Sigmoid colon (tissue), 6 donors: ENCODE measurements at regions not wholly inside any gene's neighbourhood (a gene's known extent, or its start where the extent isn't known, plus 50 kb on each side); places are given as distances from the start of the nearest gene placed in this dataset.

ENCODE experiments used
- DNase-seq: peaks from one replicate; pipeline ENCODE4 v3.0.0-alpha.2; 2019
- H3K27ac ChIP-seq, 4 donors: fragments of 200-600 bp; sonication (generic); one replicate each; pipeline ENCODE4 v1.5.1; 2016 to 2019; ENCODE audit warnings: mild to moderate bottlenecking in 1 of 4
- H3K27me3 ChIP-seq, 3 donors: fragments of 200-600 bp; sonication (generic); one replicate each; pipeline ENCODE4 v1.5.1; 2019; ENCODE audit warnings: mild to moderate bottlenecking in 1 of 3
- H3K36me3 ChIP-seq, 4 donors: fragments of 200-600 bp; sonication (generic); one replicate each; pipeline ENCODE4 v1.5.1; 2016 to 2019
- H3K4me1 ChIP-seq, 4 donors: fragments of 200-600 bp; sonication (generic); one replicate each; pipeline ENCODE4 v1.5.1; 2017 to 2019
- H3K4me3 ChIP-seq, 4 donors: fragments of 200-600 bp; sonication (generic); one replicate each; pipeline ENCODE4 v1.5.1; 2017 to 2019; ENCODE audit warnings: mild to moderate bottlenecking in 2 of 4, moderate library complexity in 1 of 4
- H3K9me3 ChIP-seq, 4 donors: fragments of 200-600 bp in 3 of 4; sonication (generic) in 3 of 4; one replicate each; pipeline versions ENCODE4 v1.5.1 to v1.6.1; 2013 to 2019
- CTCF ChIP-seq, 4 experiments: fragments of 450-650 bp in 3 of 4; fragments of 200-600 bp in 1 of 4; IDR thresholded peaks; one replicate each; pipeline ENCODE4 v1.5.1; 2016 to 2019; ENCODE audit warnings: antibody characterized with exemption in 4 of 4, mild to moderate bottlenecking in 3 of 4, moderate library complexity in 2 of 4
- EP300 ChIP-seq, 4 donors: sonication (generic); formaldehyde crosslinking; IDR thresholded peaks; one replicate each; pipeline ENCODE4 v1.6.1; 2017; ENCODE audit warnings: antibody characterized with exemption in 4 of 4
- POLR2A ChIP-seq, 2 donors: fragments of 450-650 bp; IDR thresholded peaks; one replicate each; pipeline ENCODE4 v1.6.1; 2016; ENCODE audit warnings: antibody characterized with exemption in 2 of 2, mild to moderate bottlenecking in 2 of 2, moderate library complexity in 2 of 2
- POLR2AphosphoS5 ChIP-seq, 4 donors: sonication (generic); formaldehyde crosslinking; IDR thresholded peaks; one replicate each; pipeline ENCODE4 v1.6.1; 2017; ENCODE audit warnings: antibody characterized with exemption in 4 of 4
- WGBS, 2 donors: extraction: QIAGEN DNeasy Blood & Tissue Kit; methylation state at CpG; one replicate each; pipeline ENCODE4 v1.1.7; 2013; 5-methylcytosine and 5-hydroxymethylcytosine counted together
- intact Hi-C: fragments of 100-400 bp; cut with DNase I; formaldehyde crosslinking; loops from one replicate; pipeline ENCODE4 v1.15.1; 2023
- donor health status: healthy with polysubstance abuse.
- donor health status: healthy.

- Histone ChIP-seq H3K27ac (peak overlapping the region in 1 of 4 donors; percentile 80), H3K9me3 (no peaks in the 10 kb centered on the region)
- 74 to 83% methylated on average over 22 of the region's 22 CpGs for WGBS, 2 donors
These were observed 90.9 kb upstream of the RUNX3 start for GRCh38 chr1:25020851-25021590.

GRCh38 chr1:25020173-25020845, 90.2 kb upstream of the RUNX3 start:
- Histone ChIP-seq H3K9me3 (no peaks in the 10 kb centered on the region), H3K27ac (no peak overlapping the region), H3K27me3 (no peaks in the 10 kb centered on the region), H3K36me3 (no peaks in the 10 kb centered on the region), H3K4me1 (peaks cover 0 to 21% (median 14%) of the 10 kb centered on the region in 4 donors), H3K4me3 (no peak overlapping the region)
- no peak for TF ChIP-seq CTCF (IDR thresholded peaks at IDR 0.05)
- no peak for TF ChIP-seq POLR2A (IDR thresholded peaks at IDR 0.05)
- no peak for TF ChIP-seq POLR2AphosphoS5 (IDR thresholded peaks at IDR 0.05)
- no peak for TF ChIP-seq EP300 (IDR thresholded peaks at IDR 0.05)
- intact Hi-C loops: loop anchor here (5.0 kb wide), 1 partner anchor 88 kb away; the partner anchor contains the start of gene RUNX3
- 69 to 78% methylated on average over 15 of the region's 15 CpGs for WGBS, 2 donors
- no peak for DNase-seq

More at GRCh38 chr1:25020851-25021590, 90.9 kb upstream of the RUNX3 start:
- Histone ChIP-seq H3K4me1 (peaks cover 0 to 21% (median 14%) of the 10 kb centered on the region in 4 donors), H3K4me3 (no peak overlapping the region), H3K27me3 (no peaks in the 10 kb centered on the region), H3K36me3 (no peaks in the 10 kb centered on the region)
- TF ChIP-seq EP300 (IDR thresholded peaks at IDR 0.05) (no peak), CTCF (IDR thresholded peaks at IDR 0.05) (no peak), POLR2AphosphoS5 (IDR thresholded peaks at IDR 0.05) (no peak), POLR2A (IDR thresholded peaks at IDR 0.05) (no peak)
- no peak for DNase-seq
- intact Hi-C loops: loop anchor here (5.0 kb wide), 1 partner anchor 89 kb away; the partner anchor contains the start of gene RUNX3

DNA sequence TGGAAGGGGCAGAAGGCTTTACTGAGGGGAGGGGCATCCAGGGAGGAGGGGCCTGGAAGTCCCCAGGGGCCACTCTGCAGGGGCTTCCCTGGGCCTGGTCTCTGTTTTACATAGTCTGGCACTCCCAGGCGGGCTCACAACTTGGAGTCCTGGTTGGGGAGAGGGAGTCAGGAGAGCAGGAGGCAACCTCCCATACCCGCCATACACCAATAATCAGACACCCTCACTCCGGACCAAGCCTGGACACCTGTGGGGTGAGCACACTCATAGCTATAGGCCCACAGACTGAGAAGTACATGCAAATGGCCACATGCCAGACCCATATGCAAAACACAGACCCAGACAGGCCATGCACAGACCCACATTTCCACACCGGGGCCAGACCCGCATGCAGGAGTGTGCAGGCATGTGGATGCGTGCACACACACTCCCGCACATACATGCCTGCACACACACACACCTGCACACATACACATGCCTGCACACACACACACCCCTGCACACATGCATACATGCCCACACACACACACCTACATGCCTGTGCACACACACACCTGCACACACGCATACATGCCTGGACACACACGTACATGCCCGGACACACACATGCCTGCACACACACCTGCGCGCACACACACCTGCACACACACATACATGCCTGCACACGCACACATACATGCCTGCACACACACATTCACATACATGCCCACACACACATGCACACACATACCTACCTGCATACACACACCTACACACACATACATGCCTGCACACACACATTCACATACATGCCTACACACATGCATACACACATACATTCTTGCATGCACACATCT, 89.5 kb upstream of the RUNX3 start:
- intact Hi-C loops: loop anchor here (5.0 kb wide), 1 partner anchor 87 kb away; the partner anchor contains the start of gene RUNX3
- peaks cover 0 to 21% (median 14%) of the 10 kb centered on the region in 4 donors for H3K4me1 ChIP-seq
- WGBS, 2 donors: 83 to 91% methylated on average over 13 of the region's 13 CpGs

More for the DNA sequence above, 89.5 kb upstream of the RUNX3 start:
- H3K27me3 ChIP-seq: no peaks in the 10 kb centered on the region
- H3K27ac ChIP-seq: no peak overlapping the region
- no peak overlapping the region for H3K4me3 ChIP-seq
- H3K36me3 ChIP-seq: no peaks in the 10 kb centered on the region
- TF ChIP-seq POLR2AphosphoS5 (IDR thresholded peaks at IDR 0.05) (no peak), POLR2A (IDR thresholded peaks at IDR 0.05) (no peak), EP300 (IDR thresholded peaks at IDR 0.05) (no peak), CTCF (IDR thresholded peaks at IDR 0.05) (no peak)
- H3K9me3 ChIP-seq: no peaks in the 10 kb centered on the region
- no peak for DNase-seq
